IPS-15b (cell line): ENCODE measurements at regions not wholly inside any gene's neighbourhood (a gene's known extent, or its start where the extent isn't known, plus 50 kb on each side); places are given as distances from the start of the nearest gene placed in this dataset.

ENCODE experiments used
- H3K27me3 ChIP-seq: one replicate; pipeline ENCODE4 v1.6.1; 2013; ENCODE audit warnings: low read length; ENCODE audit not compliant: control insufficient read depth, insufficient read depth
- H3K36me3 ChIP-seq: one replicate; pipeline ENCODE4 v1.6.1; 2013; ENCODE audit warnings: low read length; ENCODE audit not compliant: control insufficient read depth, insufficient read depth
- H3K4me1 ChIP-seq: one replicate; pipeline ENCODE4 v1.6.1; 2013; ENCODE audit warnings: mild to moderate bottlenecking, low read length; ENCODE audit not compliant: control insufficient read depth, insufficient read depth
- H3K4me3 ChIP-seq: one replicate; pipeline ENCODE4 v1.5.1; 2013; ENCODE audit warnings: low read depth, low read length
- H3K9ac ChIP-seq: one replicate; pipeline ENCODE4 v1.6.1; 2013; ENCODE audit warnings: low read depth, mild to moderate bottlenecking, low read length
- H3K9me3 ChIP-seq: one replicate; pipeline ENCODE4 v1.6.1; 2013; ENCODE audit warnings: mild to moderate bottlenecking, low read length; ENCODE audit not compliant: control insufficient read depth, insufficient read depth

- no peaks in the 10 kb centered on the region for H3K4me1 ChIP-seq
- no peaks in the 10 kb centered on the region for H3K36me3 ChIP-seq
- H3K9me3 ChIP-seq, result no peaks in the 10 kb centered on the region
- no peak overlapping the region for H3K4me3 ChIP-seq
- no peaks in the 10 kb centered on the region for H3K27me3 ChIP-seq
- no peak overlapping the region for H3K9ac ChIP-seq
These were observed 133.8 kb downstream of the TMEM38B start for GRCh38 chr9:105828171-105828570.

GRCh38 chr9:105828596-105829213, 134.4 kb downstream of the TMEM38B start:
- H3K36me3 ChIP-seq, result no peaks in the 10 kb centered on the region
- no peaks in the 10 kb centered on the region for H3K27me3 ChIP-seq
- no peaks in the 10 kb centered on the region for H3K4me1 ChIP-seq
- no peak overlapping the region for H3K9ac ChIP-seq
- H3K4me3 ChIP-seq, result no peak overlapping the region
- no peaks in the 10 kb centered on the region for H3K9me3 ChIP-seq

- no peak overlapping the region for H3K4me3 ChIP-seq
- H3K9ac ChIP-seq, result no peak overlapping the region
- H3K27me3 ChIP-seq, result no peaks in the 10 kb centered on the region
- H3K4me1 ChIP-seq, result peaks cover 4% of the 10 kb centered on the region
- H3K9me3 ChIP-seq, result no peaks in the 10 kb centered on the region
- no peaks in the 10 kb centered on the region for H3K36me3 ChIP-seq
These were observed 136.1 kb downstream of the TMEM38B start for GRCh38 chr9:105830461-105830860.

GRCh38 chr9:105832096-105832710, 137.9 kb downstream of the TMEM38B start:
- Histone ChIP-seq H3K9ac (no peak overlapping the region), H3K9me3 (no peaks in the 10 kb centered on the region), H3K36me3 (no peaks in the 10 kb centered on the region), H3K4me1 (peaks cover 10% of the 10 kb centered on the region), H3K4me3 (no peak overlapping the region), H3K27me3 (no peaks in the 10 kb centered on the region)

GRCh38 chr9:105833271-105833975, 139.1 kb downstream of the TMEM38B start:
- no peak overlapping the region for H3K9ac ChIP-seq
- peaks cover 10% of the 10 kb centered on the region for H3K4me1 ChIP-seq
- no peak overlapping the region for H3K4me3 ChIP-seq
- no peaks in the 10 kb centered on the region for H3K27me3 ChIP-seq
- no peaks in the 10 kb centered on the region for H3K36me3 ChIP-seq
- no peaks in the 10 kb centered on the region for H3K9me3 ChIP-seq

GRCh38 chr9:105834404-105834803, 140.1 kb downstream of the TMEM38B start:
- Histone ChIP-seq H3K36me3 (no peaks in the 10 kb centered on the region), H3K4me3 (no peak overlapping the region), H3K9me3 (no peaks in the 10 kb centered on the region), H3K4me1 (peaks cover 10% of the 10 kb centered on the region), H3K9ac (no peak overlapping the region), H3K27me3 (no peaks in the 10 kb centered on the region)

GRCh38 chr9:105835721-105836120, 141.4 kb downstream of the TMEM38B start:
- H3K36me3 ChIP-seq, result no peaks in the 10 kb centered on the region
- no peaks in the 10 kb centered on the region for H3K9me3 ChIP-seq
- H3K4me1 ChIP-seq, result peaks cover 10% of the 10 kb centered on the region
- H3K4me3 ChIP-seq, result no peak overlapping the region
- no peaks in the 10 kb centered on the region for H3K27me3 ChIP-seq
- H3K9ac ChIP-seq, result no peak overlapping the region

GRCh38 chr9:105836936-105837660, 142.8 kb downstream of the TMEM38B start:
- Histone ChIP-seq H3K9me3 (no peaks in the 10 kb centered on the region), H3K4me3 (no peak overlapping the region), H3K36me3 (no peaks in the 10 kb centered on the region), H3K9ac (no peak overlapping the region), H3K27me3 (no peaks in the 10 kb centered on the region), H3K4me1 (peaks cover 10% of the 10 kb centered on the region)

- no peaks in the 10 kb centered on the region for H3K9me3 ChIP-seq
- H3K4me3 ChIP-seq, result no peak overlapping the region
- H3K4me1 ChIP-seq, result peaks cover 3% of the 10 kb centered on the region
- no peak overlapping the region for H3K9ac ChIP-seq
- no peaks in the 10 kb centered on the region for H3K27me3 ChIP-seq
- H3K36me3 ChIP-seq, result no peaks in the 10 kb centered on the region
These were observed 147.2 kb downstream of the TMEM38B start for GRCh38 chr9:105841562-105841961.

- no peaks in the 10 kb centered on the region for H3K27me3 ChIP-seq
- H3K9me3 ChIP-seq, result no peaks in the 10 kb centered on the region
- no peak overlapping the region for H3K9ac ChIP-seq
- no peak overlapping the region for H3K4me3 ChIP-seq
- no peaks in the 10 kb centered on the region for H3K36me3 ChIP-seq
- no peaks in the 10 kb centered on the region for H3K4me1 ChIP-seq
These were observed 147.8 kb downstream of the TMEM38B start for GRCh38 chr9:105842023-105842644.

GRCh38 chr9:105846825-105847224, 152.5 kb downstream of the TMEM38B start:
- Histone ChIP-seq H3K9ac (no peak overlapping the region), H3K27me3 (no peaks in the 10 kb centered on the region), H3K36me3 (no peaks in the 10 kb centered on the region), H3K9me3 (no peaks in the 10 kb centered on the region), H3K4me3 (no peak overlapping the region), H3K4me1 (no peaks in the 10 kb centered on the region)
